GM18951 (cell line): ENCODE measurements at regions not wholly inside any gene's neighbourhood (a gene's known extent, or its start where the extent isn't known, plus 50 kb on each side); places are given as distances from the start of the nearest gene placed in this dataset.

ENCODE experiments used
- POLR2A ChIP-seq: IDR thresholded peaks from 4 replicates; pipeline ENCODE4 v1.6.1; 2011; ENCODE audit warnings: mild to moderate bottlenecking; ENCODE audit not compliant: insufficient read length, insufficient read depth; ENCODE audit errors: extremely low read depth
- in situ Hi-C: fragments of 300-500 bp; cut with MboI; formaldehyde crosslinking; loops from one replicate; pipeline ENCODE4 v1.12.0; 2022; ENCODE audit warnings: low sequenced_read_pairs, mixed read lengths, inconsistent platforms; ENCODE audit not compliant: unreplicated experiment

GRCh38 chr13:29948791-29949190 is 98.4 kb upstream of the UBL3 start:
- no peak for TF ChIP-seq POLR2A
- in situ Hi-C loops: no loop called here

- no peak for TF ChIP-seq POLR2A
- in situ Hi-C loops: no loop called here
These were observed 97.8 kb upstream of the UBL3 start for GRCh38 chr13:29948244-29948643.

GRCh38 chr13:29947839-29948238 is 97.4 kb upstream of the UBL3 start:
- TF ChIP-seq POLR2A: no peak
- in situ Hi-C loops: no loop called here

- in situ Hi-C loops: no loop called here
- no peak for TF ChIP-seq POLR2A
These were observed 95.7 kb upstream of the UBL3 start for GRCh38 chr13:29946093-29946492.

GRCh38 chr13:29943686-29944085 is 93.3 kb upstream of the UBL3 start:
- TF ChIP-seq POLR2A: no peak
- in situ Hi-C loops: no loop called here

- no peak for TF ChIP-seq POLR2A
- in situ Hi-C loops: no loop called here
These were observed 92.9 kb upstream of the UBL3 start for GRCh38 chr13:29943273-29943672.

- in situ Hi-C loops: no loop called here
These were observed 90.3 kb upstream of the UBL3 start for GRCh38 chr13:29940715-29941114.

GRCh38 chr13:29939158-29939557 is 88.7 kb upstream of the UBL3 start:
- in situ Hi-C loops: no loop called here
- TF ChIP-seq POLR2A: no peak

More at GRCh38 chr13:29940715-29941114, 90.3 kb upstream of the UBL3 start:
- TF ChIP-seq POLR2A: no peak

- in situ Hi-C loops: no loop called here
- no peak for TF ChIP-seq POLR2A
These were observed 87.4 kb upstream of the UBL3 start for GRCh38 chr13:29937841-29938240.

GRCh38 chr13:29937379-29937778 is 87.0 kb upstream of the UBL3 start:
- in situ Hi-C loops: no loop called here
- no peak for TF ChIP-seq POLR2A

GRCh38 chr13:29936956-29937355 is 86.5 kb upstream of the UBL3 start:
- no peak for TF ChIP-seq POLR2A
- in situ Hi-C loops: no loop called here

GRCh38 chr13:29936051-29936813 is 85.8 kb upstream of the UBL3 start:
- in situ Hi-C loops: no loop called here
- no peak for TF ChIP-seq POLR2A

GRCh38 chr13:29935309-29935981 is 85.0 kb upstream of the UBL3 start:
- in situ Hi-C loops: no loop called here
- no peak for TF ChIP-seq POLR2A

GRCh38 chr13:29934531-29935308 is 84.3 kb upstream of the UBL3 start:
- no peak for TF ChIP-seq POLR2A
- in situ Hi-C loops: no loop called here

GRCh38 chr13:29933401-29933800 is 83.0 kb upstream of the UBL3 start:
- TF ChIP-seq POLR2A: no peak
- in situ Hi-C loops: no loop called here
